Cardiac fibroblast (primary cell): ENCODE measurements at regions not wholly inside any gene's neighbourhood (a gene's known extent, or its start where the extent isn't known, plus 50 kb on each side); places are given as distances from the start of the nearest gene placed in this dataset.
A peak's percentile ranks its signal among the peaks of the same experiment; 100 is the strongest.
"Not testable (repeated sequence)": the region's sequence is repeated elsewhere in the genome, so short reads cannot be mapped to it uniquely, and the experiment has no call there.

Source experiments
- DNase-seq, 2 donors: peaks; one replicate each; pipeline versions ENCODE4 v3.0.0 to v3.0.0-alpha.2; 2010; ENCODE audit warnings: low read depth in 2 of 2
- H3K4me3 ChIP-seq, 2 donors: replicated peaks in 1 of 2; 1 replicate in 1 of 2; 2 replicates in 1 of 2; pipeline ENCODE4 v1.5.1; 2011; ENCODE audit warnings: low read depth in 2 of 2, low read length in 2 of 2, mild to moderate bottlenecking in 2 of 2, moderate library complexity in 1 of 2
- TF ChIP-seq, protein P1 (sequence below): IDR thresholded peaks from one replicate; pipeline ENCODE4 v1.5.1; 2011; ENCODE audit warnings: low read depth, mild to moderate bottlenecking, low read length, inconsistent platforms

GRCh38 chrX:136950211-136950610 is 69.7 kb upstream of the RBMX start:
- TF ChIP-seq, protein P1, sequence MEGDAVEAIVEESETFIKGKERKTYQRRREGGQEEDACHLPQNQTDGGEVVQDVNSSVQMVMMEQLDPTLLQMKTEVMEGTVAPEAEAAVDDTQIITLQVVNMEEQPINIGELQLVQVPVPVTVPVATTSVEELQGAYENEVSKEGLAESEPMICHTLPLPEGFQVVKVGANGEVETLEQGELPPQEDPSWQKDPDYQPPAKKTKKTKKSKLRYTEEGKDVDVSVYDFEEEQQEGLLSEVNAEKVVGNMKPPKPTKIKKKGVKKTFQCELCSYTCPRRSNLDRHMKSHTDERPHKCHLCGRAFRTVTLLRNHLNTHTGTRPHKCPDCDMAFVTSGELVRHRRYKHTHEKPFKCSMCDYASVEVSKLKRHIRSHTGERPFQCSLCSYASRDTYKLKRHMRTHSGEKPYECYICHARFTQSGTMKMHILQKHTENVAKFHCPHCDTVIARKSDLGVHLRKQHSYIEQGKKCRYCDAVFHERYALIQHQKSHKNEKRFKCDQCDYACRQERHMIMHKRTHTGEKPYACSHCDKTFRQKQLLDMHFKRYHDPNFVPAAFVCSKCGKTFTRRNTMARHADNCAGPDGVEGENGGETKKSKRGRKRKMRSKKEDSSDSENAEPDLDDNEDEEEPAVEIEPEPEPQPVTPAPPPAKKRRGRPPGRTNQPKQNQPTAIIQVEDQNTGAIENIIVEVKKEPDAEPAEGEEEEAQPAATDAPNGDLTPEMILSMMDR = no peak

GRCh38 chrX:136941396-136942337 is 61.1 kb upstream of the RBMX start:
- TF ChIP-seq, protein P1 = no peak
- DNase-seq = no peak
- H3K4me3 ChIP-seq = no peak overlapping the region

More at GRCh38 chrX:136950211-136950610, 69.7 kb upstream of the RBMX start:
- DNase-seq = no peak
- no peak overlapping the region for H3K4me3 ChIP-seq

GRCh38 chrX:136936183-136936549 is 55.6 kb upstream of the RBMX start:
- DNase-seq = peak in 1 of 2 donors; percentile 69
- TF ChIP-seq, protein P1 = no peak
- H3K4me3 ChIP-seq = no peak overlapping the region

DNA sequence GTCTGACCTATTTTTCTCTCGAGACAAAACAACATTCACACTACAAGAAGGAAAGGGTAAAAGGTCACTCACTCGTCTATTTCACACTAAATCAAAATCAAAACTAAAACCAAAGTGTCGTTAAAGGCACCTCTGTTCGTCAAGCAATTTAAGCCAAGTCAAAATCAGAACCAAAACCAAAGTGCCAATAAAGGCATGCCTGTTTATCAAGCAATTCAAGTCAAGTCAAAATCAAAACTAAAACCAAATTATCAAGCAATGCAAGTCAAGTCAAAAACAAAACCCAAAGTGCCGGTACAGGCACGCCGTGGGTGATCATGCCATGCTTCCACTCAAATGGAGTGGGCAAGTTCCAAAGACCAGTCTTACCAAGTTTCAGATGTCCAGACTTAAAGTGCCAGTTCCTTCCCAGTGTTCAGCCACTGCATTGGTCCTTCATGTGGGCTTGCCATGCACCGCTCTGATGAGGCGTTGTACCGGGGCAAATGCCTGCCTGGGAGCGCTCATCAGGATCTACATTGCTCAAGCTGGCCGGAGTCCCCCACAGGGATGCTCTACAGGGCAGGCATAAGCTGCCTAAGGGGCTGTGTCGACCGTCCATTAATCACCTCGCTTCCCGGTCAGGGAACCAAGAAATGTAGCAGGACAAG is 55.1 kb upstream of the RBMX start:
- not testable (repeated sequence) for H3K4me3 ChIP-seq, DNase-seq

DNA sequence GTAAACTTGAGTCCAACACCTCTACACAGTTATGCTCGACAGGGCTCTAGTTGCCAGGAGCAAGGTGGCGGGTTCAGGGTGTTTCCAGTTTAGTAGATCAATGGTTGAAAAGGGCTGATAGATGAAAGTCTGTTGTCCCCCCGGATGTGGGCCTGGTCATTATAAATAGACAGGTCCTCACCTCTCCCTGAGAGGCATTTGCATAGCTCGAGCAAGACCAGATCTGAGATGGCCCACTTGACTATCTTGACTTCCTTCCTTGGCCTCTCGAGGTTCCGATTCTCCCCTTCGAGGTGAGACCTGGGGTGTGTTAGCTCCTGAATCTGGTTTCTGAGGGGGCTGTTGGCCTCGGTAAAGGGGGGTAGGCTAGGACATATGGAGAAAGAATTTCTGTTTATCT is 54.1 kb upstream of the RBMX start:
- not testable (repeated sequence) for H3K4me3 ChIP-seq, DNase-seq

GRCh38 chrX:136933611-136934145 is 53.2 kb upstream of the RBMX start:
- TF ChIP-seq, protein P1 = no peak
- no peak for DNase-seq
- H3K4me3 ChIP-seq = no peak overlapping the region

DNA sequence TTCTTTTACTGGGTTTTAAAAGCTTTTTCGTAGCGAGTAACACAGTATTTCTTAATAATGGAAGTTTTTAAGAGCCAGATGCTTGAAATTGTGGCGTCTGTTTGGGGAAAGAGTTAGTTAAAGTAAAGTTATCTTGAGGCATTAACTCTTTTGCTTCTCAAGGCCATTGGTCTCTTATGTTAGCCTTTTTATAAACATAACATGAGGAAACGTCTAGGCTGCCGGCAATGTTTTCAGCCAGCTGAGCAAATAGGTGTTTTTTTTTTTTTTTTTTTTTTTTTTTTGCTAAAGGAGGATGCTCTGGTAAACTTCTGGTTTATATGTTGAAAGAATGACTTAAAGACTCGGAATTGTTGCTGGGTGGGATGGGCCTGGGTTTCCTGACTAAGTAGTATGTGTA is 51.1 kb upstream of the RBMX start:
- TF ChIP-seq, protein P1 = no peak
- DNase-seq = no peak
- no peak overlapping the region for H3K4me3 ChIP-seq
